Colonic mucosa (tissue), 4 donors: ENCODE measurements at regions not wholly inside any gene's neighbourhood (a gene's known extent, or its start where the extent isn't known, plus 50 kb on each side); places are given as distances from the start of the nearest gene placed in this dataset.

Experiments
- DNase-seq: peaks from one replicate; pipeline ENCODE4 v3.0.0-alpha.2; 2020
- H3K27ac ChIP-seq: fragments of 200-600 bp; one replicate; pipeline ENCODE4 v1.8.0; 2021
- H3K27me3 ChIP-seq: fragments of 200-600 bp; one replicate; pipeline ENCODE4 v1.8.0; 2021
- H3K36me3 ChIP-seq: fragments of 200-600 bp; one replicate; pipeline ENCODE4 v1.8.0; 2021
- H3K4me1 ChIP-seq: fragments of 200-600 bp; one replicate; pipeline ENCODE4 v1.8.0; 2021; ENCODE audit warnings: mild to moderate bottlenecking
- H3K4me3 ChIP-seq: fragments of 200-600 bp; one replicate; pipeline ENCODE4 v1.8.0; 2021
- H3K9ac ChIP-seq, 2 donors: one replicate each; pipeline ENCODE4 v1.7.0; 2013; ENCODE audit warnings: control low read depth in 2 of 2, low read depth in 2 of 2, low read length in 2 of 2
- H3K9me3 ChIP-seq: fragments of 200-600 bp; one replicate; pipeline ENCODE4 v1.8.0; 2021
- intact Hi-C: fragments of 100-400 bp; cut with DNase I; formaldehyde crosslinking; loops from one replicate; pipeline ENCODE4 v1.14.1; 2022
- TF ChIP-seq, protein P1 (sequence below): fragments of 200-600 bp; IDR thresholded peaks from one replicate; pipeline ENCODE4 v1.8.0; 2022; ENCODE audit warnings: antibody characterized with exemption, mild to moderate bottlenecking
- donor health status: healthy.
- donor health status: DM: no; HTN: no; CAD: no.
- donor health status: DM: no; HTN: no; CAD: no.

- H3K27me3 ChIP-seq, result no peaks in the 10 kb centered on the region
- H3K4me3 ChIP-seq, result no peak overlapping the region
- DNase-seq, result no peak
- no peaks in the 10 kb centered on the region for H3K4me1 ChIP-seq
- TF ChIP-seq, protein P1, sequence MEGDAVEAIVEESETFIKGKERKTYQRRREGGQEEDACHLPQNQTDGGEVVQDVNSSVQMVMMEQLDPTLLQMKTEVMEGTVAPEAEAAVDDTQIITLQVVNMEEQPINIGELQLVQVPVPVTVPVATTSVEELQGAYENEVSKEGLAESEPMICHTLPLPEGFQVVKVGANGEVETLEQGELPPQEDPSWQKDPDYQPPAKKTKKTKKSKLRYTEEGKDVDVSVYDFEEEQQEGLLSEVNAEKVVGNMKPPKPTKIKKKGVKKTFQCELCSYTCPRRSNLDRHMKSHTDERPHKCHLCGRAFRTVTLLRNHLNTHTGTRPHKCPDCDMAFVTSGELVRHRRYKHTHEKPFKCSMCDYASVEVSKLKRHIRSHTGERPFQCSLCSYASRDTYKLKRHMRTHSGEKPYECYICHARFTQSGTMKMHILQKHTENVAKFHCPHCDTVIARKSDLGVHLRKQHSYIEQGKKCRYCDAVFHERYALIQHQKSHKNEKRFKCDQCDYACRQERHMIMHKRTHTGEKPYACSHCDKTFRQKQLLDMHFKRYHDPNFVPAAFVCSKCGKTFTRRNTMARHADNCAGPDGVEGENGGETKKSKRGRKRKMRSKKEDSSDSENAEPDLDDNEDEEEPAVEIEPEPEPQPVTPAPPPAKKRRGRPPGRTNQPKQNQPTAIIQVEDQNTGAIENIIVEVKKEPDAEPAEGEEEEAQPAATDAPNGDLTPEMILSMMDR, result no peak
- no peaks in the 10 kb centered on the region for H3K36me3 ChIP-seq
- intact Hi-C loops, result no loop called here
- H3K9me3 ChIP-seq, result no peaks in the 10 kb centered on the region
- no peak overlapping the region for H3K27ac ChIP-seq
- no peak overlapping the region for H3K9ac ChIP-seq
Observed at GRCh38 chrX:39840581-39841093, 257.1 kb downstream of the BCOR start.

GRCh38 chrX:39841604-39842003 is 256.2 kb downstream of the BCOR start:
- TF ChIP-seq, protein P1, result no peak
- H3K27me3 ChIP-seq, result no peaks in the 10 kb centered on the region
- H3K4me1 ChIP-seq, result no peaks in the 10 kb centered on the region
- intact Hi-C loops, result no loop called here
- no peak for DNase-seq
- no peak overlapping the region for H3K27ac ChIP-seq
- H3K4me3 ChIP-seq, result no peak overlapping the region
- no peaks in the 10 kb centered on the region for H3K36me3 ChIP-seq
- no peak overlapping the region for H3K9ac ChIP-seq
- no peaks in the 10 kb centered on the region for H3K9me3 ChIP-seq

- Histone ChIP-seq H3K36me3 (no peaks in the 10 kb centered on the region), H3K27ac (no peak overlapping the region), H3K9ac (no peak overlapping the region), H3K4me3 (no peak overlapping the region), H3K9me3 (no peaks in the 10 kb centered on the region), H3K27me3 (no peaks in the 10 kb centered on the region), H3K4me1 (no peaks in the 10 kb centered on the region)
- no peak for DNase-seq
- intact Hi-C loops, result no loop called here
- TF ChIP-seq, protein P1, result no peak
Observed at GRCh38 chrX:39842281-39842973, 255.3 kb downstream of the BCOR start.

DNA sequence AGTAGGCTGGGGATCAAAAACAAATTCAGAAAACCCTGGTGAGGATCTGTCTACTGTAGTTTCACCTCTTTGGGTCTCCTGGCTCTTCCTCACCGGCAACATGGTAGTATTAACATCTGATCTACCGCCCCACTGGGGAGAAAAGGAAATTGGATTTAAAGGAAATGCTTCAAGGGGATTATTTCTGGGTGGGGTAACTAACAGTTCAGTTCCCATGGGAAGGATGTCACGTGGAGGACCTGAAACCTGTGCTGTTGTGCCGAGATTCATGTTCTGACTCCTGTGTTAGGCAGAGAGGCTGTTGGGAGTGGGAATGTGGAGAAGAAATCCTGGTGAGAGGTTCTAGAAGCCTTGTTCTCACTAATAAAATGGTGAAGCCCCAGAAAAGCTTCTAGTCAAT is 254.4 kb downstream of the BCOR start:
- no peak overlapping the region for H3K27ac ChIP-seq
- H3K4me1 ChIP-seq, result no peaks in the 10 kb centered on the region
- no peaks in the 10 kb centered on the region for H3K27me3 ChIP-seq
- no peak overlapping the region for H3K9ac ChIP-seq
- H3K9me3 ChIP-seq, result no peaks in the 10 kb centered on the region
- intact Hi-C loops, result no loop called here
- DNase-seq, result no peak
- no peaks in the 10 kb centered on the region for H3K36me3 ChIP-seq
- TF ChIP-seq, protein P1, result no peak
- H3K4me3 ChIP-seq, result no peak overlapping the region

GRCh38 chrX:39845233-39845632 is 252.5 kb downstream of the BCOR start:
- Histone ChIP-seq H3K27me3 (no peaks in the 10 kb centered on the region), H3K4me3 (no peak overlapping the region), H3K9me3 (no peaks in the 10 kb centered on the region), H3K9ac (no peak overlapping the region), H3K4me1 (no peaks in the 10 kb centered on the region), H3K36me3 (no peaks in the 10 kb centered on the region), H3K27ac (no peak overlapping the region)
- TF ChIP-seq, protein P1, result no peak
- intact Hi-C loops, result no loop called here
- DNase-seq, result no peak
